Lower leg skin (tissue), 3 donors: ENCODE measurements at regions not wholly inside any gene's neighbourhood (a gene's known extent, or its start where the extent isn't known, plus 50 kb on each side); places are given as distances from the start of the nearest gene placed in this dataset.

Source experiments
- POLR2A ChIP-seq, 2 donors: fragments of 450-650 bp; IDR thresholded peaks; one replicate each; pipeline ENCODE4 v1.6.1; 2016 to 2017; ENCODE audit warnings: antibody characterized with exemption in 2 of 2, mild to moderate bottlenecking in 1 of 2, moderate library complexity in 1 of 2
- TF ChIP-seq, protein P1 (sequence below), 3 donors: fragments of 450-650 bp; IDR thresholded peaks; one replicate each; pipeline ENCODE4 v1.5.1; 2016; ENCODE audit warnings: antibody characterized with exemption in 3 of 3, mild to moderate bottlenecking in 3 of 3, moderate library complexity in 2 of 3

GRCh38 chr14:53247596-53248370, 94.7 kb upstream of the DDHD1 start:
- TF ChIP-seq, protein P1, sequence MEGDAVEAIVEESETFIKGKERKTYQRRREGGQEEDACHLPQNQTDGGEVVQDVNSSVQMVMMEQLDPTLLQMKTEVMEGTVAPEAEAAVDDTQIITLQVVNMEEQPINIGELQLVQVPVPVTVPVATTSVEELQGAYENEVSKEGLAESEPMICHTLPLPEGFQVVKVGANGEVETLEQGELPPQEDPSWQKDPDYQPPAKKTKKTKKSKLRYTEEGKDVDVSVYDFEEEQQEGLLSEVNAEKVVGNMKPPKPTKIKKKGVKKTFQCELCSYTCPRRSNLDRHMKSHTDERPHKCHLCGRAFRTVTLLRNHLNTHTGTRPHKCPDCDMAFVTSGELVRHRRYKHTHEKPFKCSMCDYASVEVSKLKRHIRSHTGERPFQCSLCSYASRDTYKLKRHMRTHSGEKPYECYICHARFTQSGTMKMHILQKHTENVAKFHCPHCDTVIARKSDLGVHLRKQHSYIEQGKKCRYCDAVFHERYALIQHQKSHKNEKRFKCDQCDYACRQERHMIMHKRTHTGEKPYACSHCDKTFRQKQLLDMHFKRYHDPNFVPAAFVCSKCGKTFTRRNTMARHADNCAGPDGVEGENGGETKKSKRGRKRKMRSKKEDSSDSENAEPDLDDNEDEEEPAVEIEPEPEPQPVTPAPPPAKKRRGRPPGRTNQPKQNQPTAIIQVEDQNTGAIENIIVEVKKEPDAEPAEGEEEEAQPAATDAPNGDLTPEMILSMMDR (IDR thresholded peaks at IDR 0.05): no peak
- TF ChIP-seq POLR2A (IDR thresholded peaks at IDR 0.05): no peak
